ENCODE measurements at regions not wholly inside any gene's neighbourhood (a gene's known extent, or its start where the extent isn't known, plus 50 kb on each side); places are given as distances from the start of the nearest gene placed in this dataset.

- DNase-seq (ENCODE audit: low read depth) (no peak), FAIRE-seq (no peak)
- no peaks in the 10 kb centered on the region for H3K4me1 Mint-ChIP-seq (ENCODE audit: low read depth, unreplicated experiment)
- H3K4me2 ChIP-seq (ENCODE audit: low read length): no peak overlapping the region
- peaks cover 5% of the 10 kb centered on the region for H3K9me3 Mint-ChIP-seq (ENCODE audit: unreplicated experiment)
- no peak overlapping the region for H3K9ac ChIP-seq (ENCODE audit: low read length)
- no peak overlapping the region for H3K27ac ChIP-seq (ENCODE audit: low read depth, low read length)
- H2AFZ ChIP-seq (ENCODE audit: low read depth, low read length): no peak overlapping the region
- H4K20me1 ChIP-seq (ENCODE audit: insufficient read depth, low read length): no peaks in the 10 kb centered on the region
- H3K36me3 ChIP-seq (ENCODE audit: insufficient read depth, low read length): no peaks in the 10 kb centered on the region
- H3K27ac Mint-ChIP-seq (ENCODE audit: unreplicated experiment): no peak overlapping the region
- no peaks in the 10 kb centered on the region for H3K79me2 ChIP-seq (ENCODE audit: insufficient read depth, low read length)
- H3K4me3 Mint-ChIP-seq (ENCODE audit: unreplicated experiment): no peak overlapping the region
- peaks cover 7% of the 10 kb centered on the region for H3K27me3 Mint-ChIP-seq (ENCODE audit: low read depth, unreplicated experiment)
- H3K4me1 ChIP-seq (ENCODE audit: insufficient read depth, low read length): no peaks in the 10 kb centered on the region
- no peaks in the 10 kb centered on the region for H3K9me3 ChIP-seq (ENCODE audit: insufficient read depth, low read depth, low read length)
- no peak for TF ChIP-seq CTCF (IDR thresholded peaks at IDR 0.05; ENCODE audit: insufficient read depth, low read depth, low read length)
- TF ChIP-seq EZH2 (IDR thresholded peaks at IDR 0.05; ENCODE audit: insufficient read depth, low read length): no peak
- peaks cover 6% of the 10 kb centered on the region for H3K27me3 ChIP-seq (ENCODE audit: insufficient read depth, low read length)
- no peaks in the 10 kb centered on the region for H3K36me3 Mint-ChIP-seq (ENCODE audit: low read depth, unreplicated experiment)
- H3K4me3 ChIP-seq (ENCODE audit: insufficient read depth, low read depth, low read length): no peak overlapping the region
These were observed 106.5 kb upstream of the EGFLAM start for GRCh38 chr5:38151878-38152277.

DNA sequence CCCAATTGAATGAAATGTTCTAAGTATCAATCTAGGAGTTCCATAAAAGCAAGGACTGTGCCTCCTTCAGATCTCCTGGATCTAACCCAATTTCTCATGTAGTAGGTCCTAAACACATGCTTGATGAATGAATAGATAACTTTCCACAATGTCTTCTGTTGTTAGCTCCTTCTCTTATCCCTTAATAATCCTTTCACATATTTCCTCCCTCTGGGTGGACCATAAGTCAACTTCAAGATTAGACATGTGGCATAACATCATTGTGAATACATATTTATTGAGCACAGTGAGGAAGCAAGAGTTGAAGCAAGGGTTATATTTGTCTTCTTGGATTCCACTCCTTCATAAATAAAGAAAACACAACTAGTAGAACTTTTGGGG, 108.6 kb upstream of the EGFLAM start:
- DNase-seq (ENCODE audit: low read depth): no peak
- Mint-ChIP-seq H3K36me3 (ENCODE audit: low read depth, unreplicated experiment) (no peaks in the 10 kb centered on the region), H3K4me3 (ENCODE audit: unreplicated experiment) (no peak overlapping the region), H3K27me3 (ENCODE audit: low read depth, unreplicated experiment) (peaks cover 5% of the 10 kb centered on the region), H3K4me1 (ENCODE audit: low read depth, unreplicated experiment) (no peaks in the 10 kb centered on the region), H3K9me3 (ENCODE audit: unreplicated experiment) (peaks cover 3% of the 10 kb centered on the region), H3K27ac (ENCODE audit: unreplicated experiment) (no peak overlapping the region)
- Histone ChIP-seq H4K20me1 (ENCODE audit: insufficient read depth, low read length) (no peaks in the 10 kb centered on the region), H3K4me2 (ENCODE audit: low read length) (no peak overlapping the region), H3K4me1 (ENCODE audit: insufficient read depth, low read length) (no peaks in the 10 kb centered on the region), H3K27ac (ENCODE audit: low read depth, low read length) (no peak overlapping the region), H3K79me2 (ENCODE audit: insufficient read depth, low read length) (no peaks in the 10 kb centered on the region), H3K9ac (ENCODE audit: low read length) (no peak overlapping the region), H3K9me3 (ENCODE audit: insufficient read depth, low read depth, low read length) (no peaks in the 10 kb centered on the region), H3K36me3 (ENCODE audit: insufficient read depth, low read length) (no peaks in the 10 kb centered on the region), H3K27me3 (ENCODE audit: insufficient read depth, low read length) (no peaks in the 10 kb centered on the region), H2AFZ (ENCODE audit: low read depth, low read length) (no peak overlapping the region), H3K4me3 (ENCODE audit: insufficient read depth, low read depth, low read length) (no peak overlapping the region)
- TF ChIP-seq EZH2 (IDR thresholded peaks at IDR 0.05; ENCODE audit: insufficient read depth, low read length) (no peak), CTCF (IDR thresholded peaks at IDR 0.05; ENCODE audit: insufficient read depth, low read depth, low read length) (no peak)
- no peak for FAIRE-seq

GRCh38 chr5:38148021-38148625, 110.2 kb upstream of the EGFLAM start:
- no peak for FAIRE-seq
- H3K4me1 ChIP-seq (ENCODE audit: insufficient read depth, low read length): no peaks in the 10 kb centered on the region
- no peak overlapping the region for H3K27ac Mint-ChIP-seq (ENCODE audit: unreplicated experiment)
- no peak overlapping the region for H3K4me3 Mint-ChIP-seq (ENCODE audit: unreplicated experiment)
- no peak overlapping the region for H3K4me2 ChIP-seq (ENCODE audit: low read length)
- H3K9ac ChIP-seq (ENCODE audit: low read length): no peak overlapping the region
- no peak overlapping the region for H3K27ac ChIP-seq (ENCODE audit: low read depth, low read length)
- peaks cover 3% of the 10 kb centered on the region for H3K9me3 Mint-ChIP-seq (ENCODE audit: unreplicated experiment)
- no peaks in the 10 kb centered on the region for H3K9me3 ChIP-seq (ENCODE audit: insufficient read depth, low read depth, low read length)
- H3K4me3 ChIP-seq (ENCODE audit: insufficient read depth, low read depth, low read length): no peak overlapping the region
- H3K27me3 ChIP-seq (ENCODE audit: insufficient read depth, low read length): no peaks in the 10 kb centered on the region
- H2AFZ ChIP-seq (ENCODE audit: low read depth, low read length): no peak overlapping the region
- no peak for DNase-seq (ENCODE audit: low read depth)
- H4K20me1 ChIP-seq (ENCODE audit: insufficient read depth, low read length): no peaks in the 10 kb centered on the region
- H3K36me3 ChIP-seq (ENCODE audit: insufficient read depth, low read length): no peaks in the 10 kb centered on the region
- H3K79me2 ChIP-seq (ENCODE audit: insufficient read depth, low read length): no peaks in the 10 kb centered on the region
- H3K4me1 Mint-ChIP-seq (ENCODE audit: low read depth, unreplicated experiment): no peaks in the 10 kb centered on the region
- no peaks in the 10 kb centered on the region for H3K36me3 Mint-ChIP-seq (ENCODE audit: low read depth, unreplicated experiment)
- TF ChIP-seq EZH2 (IDR thresholded peaks at IDR 0.05; ENCODE audit: insufficient read depth, low read length): no peak
- no peak for TF ChIP-seq CTCF (IDR thresholded peaks at IDR 0.05; ENCODE audit: insufficient read depth, low read depth, low read length)
- H3K27me3 Mint-ChIP-seq (ENCODE audit: low read depth, unreplicated experiment): peaks cover 9% of the 10 kb centered on the region
